ENCODE measurements at regions not wholly inside any gene's neighbourhood (a gene's known extent, or its start where the extent isn't known, plus 50 kb on each side); places are given as distances from the start of the nearest gene placed in this dataset.

- peaks cover 41% of the 10 kb centered on the region for H3K4me1 ChIP-seq (ENCODE audit: low read length)
- no peak overlapping the region for H2AFZ ChIP-seq (ENCODE audit: low read depth, low read length)
- TF ChIP-seq EZH2phosphoT487 (IDR thresholded peaks at IDR 0.05; ENCODE audit: low read depth): no peak
- TF ChIP-seq CTCF (IDR thresholded peaks at IDR 0.05; ENCODE audit: low read depth, low read length): no peak
- no peaks in the 10 kb centered on the region for H4K20me1 ChIP-seq (ENCODE audit: insufficient read depth, low read length)
- H3K36me3 ChIP-seq (replicated peaks; ENCODE audit: low read depth, low read length): no peaks in the 10 kb centered on the region
- H3K4me3 ChIP-seq (ENCODE audit: low read length): no peak overlapping the region
- no peaks in the 10 kb centered on the region for H3K9me3 ChIP-seq (ENCODE audit: insufficient read depth, low read length)
- H3K27ac ChIP-seq (ENCODE audit: low read length): no peak overlapping the region
- no peak overlapping the region for H3K9ac ChIP-seq (ENCODE audit: low read length)
- H3K4me2 ChIP-seq (ENCODE audit: low read length): no peak overlapping the region
- H3K79me2 ChIP-seq (ENCODE audit: low read length): no peaks in the 10 kb centered on the region
- peaks cover 55% of the 10 kb centered on the region for H3K27me3 ChIP-seq (ENCODE audit: low read depth, low read length)
Observed at GRCh38 chr20:1806456-1806855, 88.8 kb upstream of the SIRPA start.

- Histone ChIP-seq H3K4me2 (ENCODE audit: low read length) (no peak overlapping the region), H3K9me3 (ENCODE audit: insufficient read depth, low read length) (no peaks in the 10 kb centered on the region), H3K27ac (ENCODE audit: low read length) (no peak overlapping the region), H3K27me3 (ENCODE audit: low read depth, low read length) (peaks cover 57% of the 10 kb centered on the region), H3K9ac (ENCODE audit: low read length) (no peak overlapping the region), H3K4me3 (ENCODE audit: low read length) (no peak overlapping the region), H2AFZ (ENCODE audit: low read depth, low read length) (no peak overlapping the region), H3K36me3 (replicated peaks; ENCODE audit: low read depth, low read length) (no peaks in the 10 kb centered on the region), H3K79me2 (ENCODE audit: low read length) (no peaks in the 10 kb centered on the region), H3K4me1 (ENCODE audit: low read length) (peaks cover 41% of the 10 kb centered on the region), H4K20me1 (ENCODE audit: insufficient read depth, low read length) (no peaks in the 10 kb centered on the region)
- TF ChIP-seq EZH2phosphoT487 (IDR thresholded peaks at IDR 0.05; ENCODE audit: low read depth) (no peak), CTCF (IDR thresholded peaks at IDR 0.05; ENCODE audit: low read depth, low read length) (no peak)
Observed at GRCh38 chr20:1805816-1806215, 89.4 kb upstream of the SIRPA start.

GRCh38 chr20:1805161-1805581 lies 90.0 kb upstream of the SIRPA start:
- H3K36me3 ChIP-seq (replicated peaks; ENCODE audit: low read depth, low read length): no peaks in the 10 kb centered on the region
- H3K4me1 ChIP-seq (ENCODE audit: low read length): peaks cover 40% of the 10 kb centered on the region
- no peak overlapping the region for H3K4me3 ChIP-seq (ENCODE audit: low read length)
- no peak overlapping the region for H3K9ac ChIP-seq (ENCODE audit: low read length)
- TF ChIP-seq CTCF (IDR thresholded peaks at IDR 0.05; ENCODE audit: low read depth, low read length) (no peak), EZH2phosphoT487 (IDR thresholded peaks at IDR 0.05; ENCODE audit: low read depth) (no peak)
- no peak overlapping the region for H3K27ac ChIP-seq (ENCODE audit: low read length)
- no peaks in the 10 kb centered on the region for H3K79me2 ChIP-seq (ENCODE audit: low read length)
- H3K27me3 ChIP-seq (ENCODE audit: low read depth, low read length): peaks cover 57% of the 10 kb centered on the region
- H3K4me2 ChIP-seq (ENCODE audit: low read length): no peak overlapping the region
- H4K20me1 ChIP-seq (ENCODE audit: insufficient read depth, low read length): no peaks in the 10 kb centered on the region
- H2AFZ ChIP-seq (ENCODE audit: low read depth, low read length): no peak overlapping the region
- no peaks in the 10 kb centered on the region for H3K9me3 ChIP-seq (ENCODE audit: insufficient read depth, low read length)

- TF ChIP-seq EZH2phosphoT487 (IDR thresholded peaks at IDR 0.05; ENCODE audit: low read depth) (no peak), CTCF (IDR thresholded peaks at IDR 0.05; ENCODE audit: low read depth, low read length) (no peak)
- Histone ChIP-seq H3K4me3 (ENCODE audit: low read length) (no peak overlapping the region), H3K4me2 (ENCODE audit: low read length) (no peak overlapping the region), H3K36me3 (replicated peaks; ENCODE audit: low read depth, low read length) (no peaks in the 10 kb centered on the region), H3K9ac (ENCODE audit: low read length) (no peak overlapping the region), H3K4me1 (ENCODE audit: low read length) (peaks cover 37% of the 10 kb centered on the region), H3K27ac (ENCODE audit: low read length) (no peak overlapping the region), H4K20me1 (ENCODE audit: insufficient read depth, low read length) (no peaks in the 10 kb centered on the region), H3K9me3 (ENCODE audit: insufficient read depth, low read length) (no peaks in the 10 kb centered on the region), H3K79me2 (ENCODE audit: low read length) (no peaks in the 10 kb centered on the region), H3K27me3 (ENCODE audit: low read depth, low read length) (peaks cover 59% of the 10 kb centered on the region), H2AFZ (ENCODE audit: low read depth, low read length) (no peak overlapping the region)
Observed at GRCh38 chr20:1804554-1804956, 90.7 kb upstream of the SIRPA start.
